HCT116 (cell line): ENCODE measurements at regions not wholly inside any gene's neighbourhood (a gene's known extent, or its start where the extent isn't known, plus 50 kb on each side); places are given as distances from the start of the nearest gene placed in this dataset.

Source experiments
- ATAC-seq: fragments of 200-7000 bp; cut with Tn5 transposase; 2 replicates; pipeline ENCODE4 v1.9.1; 2020; ENCODE audit warnings: mild to moderate bottlenecking, moderate library complexity
- BruUV-seq: library from RNA; stranded (reverse); fragments of 400-500 nt; replicated peaks from 2 replicates; lab custom pipeline; 2021; lab: Mats Ljungman, UMichigan
- CTCF ChIA-PET: fragments of 300-600 bp; sonication (Branson Sonifier 250); formaldehyde crosslinking; loops from one replicate; lab custom pipeline; 2021; ENCODE audit warnings: antibody characterized with exemption; lab: Charles Lee
- POLR2A ChIA-PET: fragments of 300-600, 350-600 bp; sonication (Branson Sonifier 250); formaldehyde crosslinking; loops from one replicate; lab custom pipeline; 2021; ENCODE audit warnings: antibody characterized with exemption; lab: Charles Lee
- RAD21 ChIA-PET, 2 experiments: fragments of 300-600 bp; sonication (Branson Sonifier 250); formaldehyde crosslinking; loops; one replicate each; lab custom pipeline; 2023; ENCODE audit warnings: low total read pairs in 2 of 2; ENCODE audit not compliant: uncharacterized antibody in 2 of 2, unreplicated experiment in 2 of 2, low non-redundant PET in 1 of 2; lab: Charles Lee
- DNase-seq: peaks from one replicate; pipeline ENCODE4 v3.0.0-alpha.2; 2010; ENCODE audit warnings: low read depth, low spot score
- H2AFZ ChIP-seq: fragments of 200-600 bp; shearing (Covaris generic), sonication (generic); 2 replicates; pipeline ENCODE4 v1.6.1; 2017; ENCODE audit warnings: low read depth, mixed run types, mixed read lengths, antibody characterized with exemption, low read length; ENCODE audit not compliant: poor library complexity, severe bottlenecking
- H3K27ac ChIP-seq: 2 replicates; pipeline ENCODE4 v1.5.1; 2012; ENCODE audit warnings: low read depth, low read length
- H3K27me3 ChIP-seq: fragments of 200-600 bp; sonication (generic); 2 replicates; pipeline ENCODE4 v1.6.1; 2016; ENCODE audit warnings: mixed run types, low read length, mixed read lengths; ENCODE audit not compliant: insufficient read depth
- H3K36me3 ChIP-seq, 2 experiments: fragments of 200-500 bp in 1 of 2; fragments of 200-600 bp in 1 of 2; sonication (Bioruptor generic) in 1 of 2; sonication (generic) in 1 of 2; 2 replicates each; pipeline versions ENCODE4 v1.5.1 to v1.6.1; 2014 to 2016; ENCODE audit warnings: low read length in 2 of 2, inconsistent platforms in 1 of 2, mixed read lengths in 1 of 2, mixed run types in 1 of 2; ENCODE audit not compliant: insufficient read depth in 2 of 2, control insufficient read depth in 1 of 2
- H3K4me1 ChIP-seq, 2 experiments: fragments of 200-600 bp in 1 of 2; sonication (generic) in 1 of 2; 2 replicates each; pipeline versions ENCODE4 v1.5.1 to v1.6.1; 2012 to 2017; ENCODE audit warnings: low read length in 2 of 2, inconsistent platforms in 1 of 2, mild to moderate bottlenecking in 1 of 2, mixed read lengths in 1 of 2, mixed run types in 1 of 2, moderate library complexity in 1 of 2; ENCODE audit not compliant: insufficient read depth in 2 of 2, control insufficient read depth in 1 of 2
- H3K4me2 ChIP-seq: fragments of 200-600 bp; sonication (generic); 2 replicates; pipeline ENCODE4 v1.6.1; 2017; ENCODE audit warnings: mixed run types, low read length, mixed read lengths
- H3K4me3 ChIP-seq, 2 experiments: fragments of 200-600 bp in 1 of 2; sonication (generic) in 1 of 2; replicated peaks in 1 of 2; 2 replicates each; pipeline ENCODE4 v1.5.1; 2011 to 2016; ENCODE audit warnings: low read length in 2 of 2, control low read depth in 1 of 2, low read depth in 1 of 2, mild to moderate bottlenecking in 1 of 2, mixed read lengths in 1 of 2, mixed run types in 1 of 2
- H3K79me2 ChIP-seq: fragments of 200-600 bp; sonication (generic); 2 replicates; pipeline ENCODE4 v1.6.1; 2017; ENCODE audit warnings: mild to moderate bottlenecking, mixed run types, low read length, moderate library complexity, mixed read lengths; ENCODE audit not compliant: insufficient read depth
- H3K9ac ChIP-seq: fragments of 200-600 bp; sonication (generic); 2 replicates; pipeline ENCODE4 v1.6.1; 2016; ENCODE audit warnings: low read length, mixed read lengths
- H3K9me2 ChIP-seq: fragments of 200-600 bp; sonication (generic), shearing (Covaris generic); 2 replicates; pipeline ENCODE4 v1.6.1; 2017; ENCODE audit warnings: mixed run types, mild to moderate bottlenecking, moderate library complexity; ENCODE audit not compliant: insufficient read depth
- H3K9me3 ChIP-seq, 2 experiments: fragments of 200-500 bp in 1 of 2; fragments of 200-600 bp in 1 of 2; sonication (Bioruptor generic) in 1 of 2; sonication (generic) in 1 of 2; 2 replicates each; pipeline ENCODE4 v1.6.1; 2014 to 2017; ENCODE audit warnings: low read length in 2 of 2, mixed read lengths in 2 of 2, inconsistent platforms in 1 of 2, low read depth in 1 of 2, mild to moderate bottlenecking in 1 of 2, mixed run types in 1 of 2, moderate library complexity in 1 of 2; ENCODE audit not compliant: control insufficient read depth in 1 of 2, insufficient read depth in 1 of 2
- H4K20me1 ChIP-seq: fragments of 200-600 bp; sonication (generic), shearing (Covaris generic); 2 replicates; pipeline ENCODE4 v1.6.1; 2017; ENCODE audit warnings: mixed run types, mild to moderate bottlenecking, moderate library complexity; ENCODE audit not compliant: insufficient read depth
- CBX3 ChIP-seq: IDR thresholded peaks from 2 replicates; pipeline ENCODE4 v1.6.1; 2012; ENCODE audit warnings: low read depth
- EGR1 ChIP-seq: IDR thresholded peaks from 2 replicates; pipeline ENCODE4 v1.6.1; 2012; ENCODE audit warnings: low read depth
- ELF1 ChIP-seq: IDR thresholded peaks from 2 replicates; pipeline ENCODE4 v1.6.1; 2012; ENCODE audit warnings: low read depth, borderline replicate concordance
- EZH2 ChIP-seq: fragments of 200-600 bp; sonication (generic); IDR thresholded peaks from 2 replicates; pipeline ENCODE4 v1.6.1; 2017; ENCODE audit warnings: antibody characterized with exemption, mixed run types
- EZH2phosphoT487 ChIP-seq: fragments of 200-600 bp; IDR thresholded peaks from 2 replicates; pipeline ENCODE4 v1.6.1; 2018; ENCODE audit warnings: antibody characterized with exemption, borderline replicate concordance
- FOSL1 ChIP-seq: IDR thresholded peaks from 2 replicates; pipeline ENCODE4 v1.6.1; 2012; ENCODE audit warnings: low read depth
- JUND ChIP-seq: IDR thresholded peaks from 2 replicates; pipeline ENCODE4 v1.6.1; 2012
- MAX ChIP-seq: IDR thresholded peaks from 2 replicates; pipeline ENCODE4 v1.6.1; 2012
- POLR2A ChIP-seq: IDR thresholded peaks from 2 replicates; pipeline ENCODE4 v1.7.0; 2011; ENCODE audit warnings: borderline replicate concordance; ENCODE audit not compliant: insufficient read depth, insufficient read length; ENCODE audit errors: extremely low read depth
- POLR2AphosphoS5 ChIP-seq: IDR thresholded peaks from 2 replicates; pipeline ENCODE4 v1.6.1; 2011; ENCODE audit warnings: mild to moderate bottlenecking, low read depth, low read length, moderate library complexity
- RAD21 ChIP-seq: IDR thresholded peaks from 2 replicates; pipeline ENCODE4 v1.6.1; 2012; ENCODE audit warnings: low read depth, mild to moderate bottlenecking
- REST ChIP-seq: IDR thresholded peaks from 2 replicates; pipeline ENCODE4 v1.6.1; 2012; ENCODE audit warnings: low read depth
- SIN3A ChIP-seq: IDR thresholded peaks from 2 replicates; pipeline ENCODE4 v1.6.1; 2012; ENCODE audit warnings: low read depth
- SP1 ChIP-seq: IDR thresholded peaks from 2 replicates; pipeline ENCODE4 v1.6.1; 2012; ENCODE audit warnings: low read depth
- TCF7L2 ChIP-seq: IDR thresholded peaks from 2 replicates; pipeline ENCODE4 v1.7.0; 2011; ENCODE audit warnings: borderline replicate concordance, inconsistent platforms; ENCODE audit not compliant: insufficient read depth, insufficient read length; ENCODE audit errors: extremely low read depth
- YY1 ChIP-seq: IDR thresholded peaks from 2 replicates; pipeline ENCODE4 v1.6.1; 2011; ENCODE audit warnings: low read length, low read depth, moderate library complexity, mild to moderate bottlenecking; ENCODE audit not compliant: insufficient replicate concordance; ENCODE audit errors: extremely low read depth
- ZBTB33 ChIP-seq: IDR thresholded peaks from 2 replicates; pipeline ENCODE4 v1.6.1; 2011; ENCODE audit warnings: mild to moderate bottlenecking, low read length, moderate library complexity; ENCODE audit not compliant: insufficient replicate concordance; ENCODE audit errors: extremely low read depth
- ZFX ChIP-seq: fragments of 450-650 bp; IDR thresholded peaks from 2 replicates; pipeline ENCODE4 v1.6.1; 2017
- ZNF274 ChIP-seq: fragments of 200-500 bp; sonication (Bioruptor generic); IDR thresholded peaks from 2 replicates; pipeline ENCODE4 v1.6.1; 2014; ENCODE audit warnings: mild to moderate bottlenecking, low read depth, low read length, inconsistent platforms
- intact Hi-C: fragments of 100-400 bp; cut with micrococcal nuclease; formaldehyde crosslinking; loops from 2 replicates; pipeline ENCODE4 v1.10.0; 2022
- TF ChIP-seq, protein P1 (sequence below), 3 experiments: fragments of 200-600 bp in 1 of 3; sonication (generic) in 1 of 3; IDR thresholded peaks in 2 of 3; conservative IDR thresholded peaks in 1 of 3; 2 replicates each; pipeline ENCODE4 v1.5.1; 2012 to 2017; ENCODE audit warnings: low read depth in 2 of 3, low read length in 2 of 3, antibody characterized with exemption in 1 of 3, borderline replicate concordance in 1 of 3, control low read depth in 1 of 3, mild to moderate bottlenecking in 1 of 3, mixed read lengths in 1 of 3, mixed run types in 1 of 3, moderate library complexity in 1 of 3; ENCODE audit not compliant: insufficient read depth in 1 of 3

DNA sequence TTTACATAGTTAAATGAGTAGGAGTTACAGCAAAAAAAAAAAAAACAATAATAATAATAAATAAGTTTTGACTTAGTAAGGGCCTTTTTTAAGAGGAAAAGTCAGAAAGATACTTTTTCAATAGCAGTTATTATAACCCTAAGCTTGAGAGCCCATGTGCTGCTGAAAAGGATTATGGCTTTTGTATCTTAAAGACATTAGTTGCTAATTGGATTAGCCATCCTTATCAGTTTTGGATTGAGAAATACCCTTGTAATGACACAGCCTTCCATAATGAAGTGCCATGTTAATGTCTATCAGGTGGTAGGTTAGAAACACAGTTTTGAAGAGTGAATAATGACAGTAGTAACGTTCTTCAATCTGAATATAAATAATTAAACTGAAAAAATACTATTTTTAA lies 554.0 kb downstream of the RIT2 start:
- intact Hi-C loops: no loop called here
- TF ChIP-seq POLR2AphosphoS5 (no peak), SIN3A (no peak), JUND (no peak), CBX3 (no peak), ZBTB33 (no peak), ZFX (no peak), EZH2 (no peak), ZNF274 (no peak), SP1 (no peak), EZH2phosphoT487 (no peak), ELF1 (no peak), EGR1 (no peak), POLR2A (no peak), MAX (no peak), TCF7L2 (no peak), RAD21 (no peak), YY1 (no peak), REST (no peak), FOSL1 (no peak)
- TF ChIP-seq, protein P1, sequence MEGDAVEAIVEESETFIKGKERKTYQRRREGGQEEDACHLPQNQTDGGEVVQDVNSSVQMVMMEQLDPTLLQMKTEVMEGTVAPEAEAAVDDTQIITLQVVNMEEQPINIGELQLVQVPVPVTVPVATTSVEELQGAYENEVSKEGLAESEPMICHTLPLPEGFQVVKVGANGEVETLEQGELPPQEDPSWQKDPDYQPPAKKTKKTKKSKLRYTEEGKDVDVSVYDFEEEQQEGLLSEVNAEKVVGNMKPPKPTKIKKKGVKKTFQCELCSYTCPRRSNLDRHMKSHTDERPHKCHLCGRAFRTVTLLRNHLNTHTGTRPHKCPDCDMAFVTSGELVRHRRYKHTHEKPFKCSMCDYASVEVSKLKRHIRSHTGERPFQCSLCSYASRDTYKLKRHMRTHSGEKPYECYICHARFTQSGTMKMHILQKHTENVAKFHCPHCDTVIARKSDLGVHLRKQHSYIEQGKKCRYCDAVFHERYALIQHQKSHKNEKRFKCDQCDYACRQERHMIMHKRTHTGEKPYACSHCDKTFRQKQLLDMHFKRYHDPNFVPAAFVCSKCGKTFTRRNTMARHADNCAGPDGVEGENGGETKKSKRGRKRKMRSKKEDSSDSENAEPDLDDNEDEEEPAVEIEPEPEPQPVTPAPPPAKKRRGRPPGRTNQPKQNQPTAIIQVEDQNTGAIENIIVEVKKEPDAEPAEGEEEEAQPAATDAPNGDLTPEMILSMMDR (IDR thresholded peaks at IDR 0.05 in 2 of 3, conservative IDR thresholded peaks at IDR 0.05 in 1 of 3; ENCODE audit: borderline replicate concordance in 1 of 3, insufficient read depth in 1 of 3, low read depth in 2 of 3, low read length in 2 of 3): no peak
- Histone ChIP-seq H3K36me3 (no peaks in the 10 kb centered on the region), H3K27ac (no peak overlapping the region), H3K9ac (no peak overlapping the region), H3K4me1 (no peaks in the 10 kb centered on the region), H3K9me2 (no peaks in the 10 kb centered on the region), H3K79me2 (no peaks in the 10 kb centered on the region), H3K4me3 (no peak overlapping the region), H4K20me1 (no peaks in the 10 kb centered on the region), H3K9me3 (peaks cover 0 to 17% of the 10 kb centered on the region in 2 experiments; a peak in 3 of 4 replicates), H3K27me3 (no peaks in the 10 kb centered on the region), H3K4me2 (no peak overlapping the region), H2AFZ (no peak overlapping the region)
- ChIA-PET CTCF (no interaction called here), POLR2A (no interaction called here), RAD21 (no interaction called here)
- no peak for ATAC-seq
- no peak for DNase-seq
- BruUV-seq: no TSS peak
